Sigmoid colon (tissue), 6 donors: ENCODE measurements at regions not wholly inside any gene's neighbourhood (a gene's known extent, or its start where the extent isn't known, plus 50 kb on each side); places are given as distances from the start of the nearest gene placed in this dataset.

Source experiments
- DNase-seq: peaks from one replicate; pipeline ENCODE4 v3.0.0-alpha.2; 2019
- H3K27ac ChIP-seq, 4 donors: fragments of 200-600 bp; sonication (generic); one replicate each; pipeline ENCODE4 v1.5.1; 2016 to 2019; ENCODE audit warnings: mild to moderate bottlenecking in 1 of 4
- H3K27me3 ChIP-seq, 3 donors: fragments of 200-600 bp; sonication (generic); one replicate each; pipeline ENCODE4 v1.5.1; 2019; ENCODE audit warnings: mild to moderate bottlenecking in 1 of 3
- H3K36me3 ChIP-seq, 4 donors: fragments of 200-600 bp; sonication (generic); one replicate each; pipeline ENCODE4 v1.5.1; 2016 to 2019
- H3K4me1 ChIP-seq, 4 donors: fragments of 200-600 bp; sonication (generic); one replicate each; pipeline ENCODE4 v1.5.1; 2017 to 2019
- H3K4me3 ChIP-seq, 4 donors: fragments of 200-600 bp; sonication (generic); one replicate each; pipeline ENCODE4 v1.5.1; 2017 to 2019; ENCODE audit warnings: mild to moderate bottlenecking in 2 of 4, moderate library complexity in 1 of 4
- H3K9me3 ChIP-seq, 4 donors: fragments of 200-600 bp in 3 of 4; sonication (generic) in 3 of 4; one replicate each; pipeline versions ENCODE4 v1.5.1 to v1.6.1; 2013 to 2019
- CTCF ChIP-seq, 4 experiments: fragments of 450-650 bp in 3 of 4; fragments of 200-600 bp in 1 of 4; IDR thresholded peaks; one replicate each; pipeline ENCODE4 v1.5.1; 2016 to 2019; ENCODE audit warnings: antibody characterized with exemption in 4 of 4, mild to moderate bottlenecking in 3 of 4, moderate library complexity in 2 of 4
- EP300 ChIP-seq, 4 donors: sonication (generic); formaldehyde crosslinking; IDR thresholded peaks; one replicate each; pipeline ENCODE4 v1.6.1; 2017; ENCODE audit warnings: antibody characterized with exemption in 4 of 4
- POLR2A ChIP-seq, 2 donors: fragments of 450-650 bp; IDR thresholded peaks; one replicate each; pipeline ENCODE4 v1.6.1; 2016; ENCODE audit warnings: antibody characterized with exemption in 2 of 2, mild to moderate bottlenecking in 2 of 2, moderate library complexity in 2 of 2
- POLR2AphosphoS5 ChIP-seq, 4 donors: sonication (generic); formaldehyde crosslinking; IDR thresholded peaks; one replicate each; pipeline ENCODE4 v1.6.1; 2017; ENCODE audit warnings: antibody characterized with exemption in 4 of 4
- WGBS, 2 donors: extraction: QIAGEN DNeasy Blood & Tissue Kit; methylation state at CpG; one replicate each; pipeline ENCODE4 v1.1.7; 2013; 5-methylcytosine and 5-hydroxymethylcytosine counted together
- intact Hi-C: fragments of 100-400 bp; cut with DNase I; formaldehyde crosslinking; loops from one replicate; pipeline ENCODE4 v1.15.1; 2023
- donor health status: healthy with polysubstance abuse.
- donor health status: healthy.

GRCh38 chr6:113434641-113435040 is 422.5 kb upstream of the MARCKS start:
- intact Hi-C loops: no loop called here
- Histone ChIP-seq H3K4me3 (no peak overlapping the region), H3K27ac (no peak overlapping the region), H3K36me3 (no peaks in the 10 kb centered on the region), H3K4me1 (peaks cover 0 to 18% (median 13%) of the 10 kb centered on the region in 4 donors), H3K27me3 (no peaks in the 10 kb centered on the region), H3K9me3 (no peaks in the 10 kb centered on the region)
- TF ChIP-seq POLR2A (IDR thresholded peaks at IDR 0.05) (no peak), CTCF (IDR thresholded peaks at IDR 0.05) (no peak)
- no peak for DNase-seq
- 72 to 79% methylated on average over 3 of the region's 3 CpGs for WGBS, 2 donors

- intact Hi-C loops: no loop called here
- 32 to 49% methylated on average over 3 of the region's 3 CpGs for WGBS, 2 donors
- H3K4me3 ChIP-seq: no peak overlapping the region
- TF ChIP-seq EP300 (IDR thresholded peaks at IDR 0.05): no peak
- TF ChIP-seq CTCF (IDR thresholded peaks at IDR 0.05): no peak
- TF ChIP-seq POLR2A (IDR thresholded peaks at IDR 0.05): no peak
- no peak for TF ChIP-seq POLR2AphosphoS5 (IDR thresholded peaks at IDR 0.05)
- no peak overlapping the region for H3K27ac ChIP-seq
- H3K9me3 ChIP-seq: no peaks in the 10 kb centered on the region
- peaks cover 0 to 18% (median 13%) of the 10 kb centered on the region in 4 donors for H3K4me1 ChIP-seq
- DNase-seq: no peak
- no peaks in the 10 kb centered on the region for H3K36me3 ChIP-seq
- no peaks in the 10 kb centered on the region for H3K27me3 ChIP-seq
Observed at GRCh38 chr6:113437566-113437965, 419.6 kb upstream of the MARCKS start.

- 82 to 91% methylated on average over 7 of the region's 7 CpGs for whole genome bisulfite sequencing, 2 donors
Observed at GRCh38 chr6:113439866-113440265, 417.3 kb upstream of the MARCKS start.

GRCh38 chr6:113442040-113442439 is 415.1 kb upstream of the MARCKS start:
- 51 to 76% methylated on average over 1 of the region's 1 CpG for WGBS, 2 donors
- no peak for DNase-seq
- no peak overlapping the region for H3K27ac ChIP-seq
- H3K4me3 ChIP-seq: no peak overlapping the region
- intact Hi-C loops: no loop called here
- no peaks in the 10 kb centered on the region for H3K27me3 ChIP-seq
- H3K4me1 ChIP-seq: no peaks in the 10 kb centered on the region
- no peaks in the 10 kb centered on the region for H3K36me3 ChIP-seq
- no peaks in the 10 kb centered on the region for H3K9me3 ChIP-seq
- TF ChIP-seq POLR2AphosphoS5 (IDR thresholded peaks at IDR 0.05): no peak
- TF ChIP-seq CTCF (IDR thresholded peaks at IDR 0.05): no peak

More at GRCh38 chr6:113439866-113440265, 417.3 kb upstream of the MARCKS start:
- Histone ChIP-seq H3K4me1 (peaks cover 0 to 3% (median 0%) of the 10 kb centered on the region in 4 donors), H3K36me3 (no peaks in the 10 kb centered on the region), H3K9me3 (no peaks in the 10 kb centered on the region), H3K27ac (no peak overlapping the region), H3K4me3 (no peak overlapping the region), H3K27me3 (no peaks in the 10 kb centered on the region)
- TF ChIP-seq POLR2A (IDR thresholded peaks at IDR 0.05): no peak
- intact Hi-C loops: no loop called here
- no peak for DNase-seq

- 96 to 98% methylated on average over 3 of the region's 3 CpGs for WGBS, 2 donors
- Histone ChIP-seq H3K4me1 (peaks cover 0 to 19% (median 9%) of the 10 kb centered on the region in 4 donors), H3K27me3 (no peaks in the 10 kb centered on the region), H3K36me3 (no peaks in the 10 kb centered on the region), H3K27ac (no peak overlapping the region), H3K4me3 (no peak overlapping the region), H3K9me3 (no peaks in the 10 kb centered on the region)
- no peak for TF ChIP-seq CTCF (IDR thresholded peaks at IDR 0.05)
- no peak for TF ChIP-seq EP300 (IDR thresholded peaks at IDR 0.05)
- no peak for TF ChIP-seq POLR2AphosphoS5 (IDR thresholded peaks at IDR 0.05)
- TF ChIP-seq POLR2A (IDR thresholded peaks at IDR 0.05): no peak
- intact Hi-C loops: no loop called here
- DNase-seq: no peak
Observed at GRCh38 chr6:113445201-113445600, 411.9 kb upstream of the MARCKS start.
